ENCODE measurements at regions not wholly inside any gene's neighbourhood (a gene's known extent, or its start where the extent isn't known, plus 50 kb on each side); places are given as distances from the start of the nearest gene placed in this dataset.

GRCh38 chr6:19454001-19454720 lies 383.0 kb upstream of the ID4 start:
- no peak for DNase-seq (ENCODE audit: low read depth in 2 of 2)

GRCh38 chr6:19454721-19455392 lies 382.3 kb upstream of the ID4 start:
- DNase-seq (ENCODE audit: low read depth in 2 of 2), result no peak

- DNase-seq (ENCODE audit: low read depth in 2 of 2), result no peak
Measured at GRCh38 chr6:19463250-19463649, 373.9 kb upstream of the ID4 start.

GRCh38 chr6:19463925-19464324 lies 373.2 kb upstream of the ID4 start:
- no peak for DNase-seq (ENCODE audit: low read depth in 2 of 2)

GRCh38 chr6:19465256-19465655 lies 371.9 kb upstream of the ID4 start:
- DNase-seq (ENCODE audit: low read depth in 2 of 2), result no peak

GRCh38 chr6:19465760-19466159 lies 371.4 kb upstream of the ID4 start:
- DNase-seq (ENCODE audit: low read depth in 2 of 2), result no peak

- DNase-seq (ENCODE audit: low read depth in 2 of 2), result no peak
Measured at GRCh38 chr6:19470333-19470732, 366.8 kb upstream of the ID4 start.

GRCh38 chr6:19472153-19472552 lies 365.0 kb upstream of the ID4 start:
- DNase-seq (ENCODE audit: low read depth in 2 of 2), result no peak

GRCh38 chr6:19472850-19473249 lies 364.3 kb upstream of the ID4 start:
- DNase-seq (ENCODE audit: low read depth in 2 of 2), result no peak

GRCh38 chr6:19477563-19477962 lies 359.6 kb upstream of the ID4 start:
- no peak for DNase-seq (ENCODE audit: low read depth in 2 of 2)

GRCh38 chr6:19478273-19478672 lies 358.9 kb upstream of the ID4 start:
- no peak for DNase-seq (ENCODE audit: low read depth in 2 of 2)

GRCh38 chr6:19478992-19479391 lies 358.2 kb upstream of the ID4 start:
- no peak for DNase-seq (ENCODE audit: low read depth in 2 of 2)

GRCh38 chr6:19479551-19479950 lies 357.6 kb upstream of the ID4 start:
- DNase-seq (ENCODE audit: low read depth in 2 of 2), result no peak

GRCh38 chr6:19492636-19493405 lies 344.3 kb upstream of the ID4 start:
- no peak for DNase-seq (ENCODE audit: low read depth in 2 of 2)

GRCh38 chr6:19501737-19502245 lies 335.4 kb upstream of the ID4 start:
- DNase-seq (ENCODE audit: low read depth in 2 of 2), result no peak

GRCh38 chr6:19502301-19502700 lies 334.9 kb upstream of the ID4 start:
- no peak for DNase-seq (ENCODE audit: low read depth in 2 of 2)

GRCh38 chr6:19515939-19516338 lies 321.2 kb upstream of the ID4 start:
- no peak for DNase-seq (ENCODE audit: low read depth in 2 of 2)

- DNase-seq (ENCODE audit: low read depth in 2 of 2), result no peak
Measured at GRCh38 chr6:19519941-19520340, 317.2 kb upstream of the ID4 start.

GRCh38 chr6:19524366-19525186 lies 312.6 kb upstream of the ID4 start:
- DNase-seq (ENCODE audit: low read depth in 2 of 2), result no peak

- DNase-seq (ENCODE audit: low read depth in 2 of 2), result no peak
Measured at GRCh38 chr6:19525673-19526072, 311.5 kb upstream of the ID4 start.

GRCh38 chr6:19530188-19530587 lies 307.0 kb upstream of the ID4 start:
- DNase-seq (ENCODE audit: low read depth in 2 of 2), result no peak

- DNase-seq (ENCODE audit: low read depth in 2 of 2), result no peak
Measured at GRCh38 chr6:19535351-19535750, 301.8 kb upstream of the ID4 start.
